ENCODE measurements at regions not wholly inside any gene's neighbourhood (a gene's known extent, or its start where the extent isn't known, plus 50 kb on each side); places are given as distances from the start of the nearest gene placed in this dataset.

GRCh38 chr2:14520385-14520945 is 112.1 kb upstream of the LRATD1 start:
- DNase-seq, result no peak
- Mint-ChIP-seq H3K27me3 (ENCODE audit: insufficient read depth) (no peaks in the 10 kb centered on the region; the same call in 1 of the 2 replicates), H3K27ac (peak overlapping the region; percentile 23; the same call in 1 of the 2 replicates), H3K9me3 (no peaks in the 10 kb centered on the region), H3K36me3 (ENCODE audit: low read depth) (peaks cover 5% of the 10 kb centered on the region; the same call in 1 of the 2 replicates), H3K4me3 (no peak overlapping the region; the same call in 1 of the 2 replicates), H3K4me1 (ENCODE audit: low read depth) (peaks cover 84% of the 10 kb centered on the region)
- TF ChIP-seq CTCF (IDR thresholded peaks at IDR 0.05), result no peak

GRCh38 chr2:14524041-14524802 is 108.3 kb upstream of the LRATD1 start:
- H3K27ac Mint-ChIP-seq, result peak overlapping the region; percentile 84
- peaks cover 5% of the 10 kb centered on the region; the same call in 1 of the 2 replicates for H3K36me3 Mint-ChIP-seq (ENCODE audit: low read depth)
- H3K4me1 Mint-ChIP-seq (ENCODE audit: low read depth), result peaks cover 64% of the 10 kb centered on the region
- H3K9me3 Mint-ChIP-seq, result no peaks in the 10 kb centered on the region
- DNase-seq, result peak; percentile 91
- H3K27me3 Mint-ChIP-seq (ENCODE audit: insufficient read depth), result no peaks in the 10 kb centered on the region; the same call in 1 of the 2 replicates
- TF ChIP-seq CTCF (IDR thresholded peaks at IDR 0.05), result no peak
- H3K4me3 Mint-ChIP-seq, result peak overlapping the region; percentile 84

- H3K4me1 Mint-ChIP-seq (ENCODE audit: low read depth), result peaks cover 64% of the 10 kb centered on the region
- H3K9me3 Mint-ChIP-seq, result no peaks in the 10 kb centered on the region
- H3K4me3 Mint-ChIP-seq, result peak overlapping the region; percentile 84
- no peaks in the 10 kb centered on the region; the same call in 1 of the 2 replicates for H3K27me3 Mint-ChIP-seq (ENCODE audit: insufficient read depth)
- DNase-seq, result peak; percentile 65
- peaks cover 5% of the 10 kb centered on the region; the same call in 1 of the 2 replicates for H3K36me3 Mint-ChIP-seq (ENCODE audit: low read depth)
- peak overlapping the region; percentile 84 for H3K27ac Mint-ChIP-seq
- TF ChIP-seq CTCF (IDR thresholded peaks at IDR 0.05), result no peak
Measured at GRCh38 chr2:14524803-14525080, 107.8 kb upstream of the LRATD1 start.

- H3K9me3 Mint-ChIP-seq, result no peaks in the 10 kb centered on the region
- H3K27ac Mint-ChIP-seq, result no peak overlapping the region
- H3K27me3 Mint-ChIP-seq (ENCODE audit: insufficient read depth), result no peaks in the 10 kb centered on the region; the same call in 1 of the 2 replicates
- H3K4me3 Mint-ChIP-seq, result no peak overlapping the region
- no peaks in the 10 kb centered on the region for H3K36me3 Mint-ChIP-seq (ENCODE audit: low read depth)
- TF ChIP-seq CTCF (IDR thresholded peaks at IDR 0.05), result 0 out of 2 replicates have a peak, but pooled peaks have one; percentile 12
- peak; percentile 32 for DNase-seq
- peaks cover 30% of the 10 kb centered on the region for H3K4me1 Mint-ChIP-seq (ENCODE audit: low read depth)
Measured at GRCh38 chr2:14530506-14530905, 102.0 kb upstream of the LRATD1 start.

GRCh38 chr2:14533131-14533757 is 99.3 kb upstream of the LRATD1 start:
- Mint-ChIP-seq H3K9me3 (no peaks in the 10 kb centered on the region), H3K27me3 (ENCODE audit: insufficient read depth) (no peaks in the 10 kb centered on the region; the same call in 1 of the 2 replicates), H3K4me1 (ENCODE audit: low read depth) (peaks cover 35% of the 10 kb centered on the region), H3K4me3 (no peak overlapping the region), H3K36me3 (ENCODE audit: low read depth) (no peaks in the 10 kb centered on the region), H3K27ac (no peak overlapping the region)
- no peak for TF ChIP-seq CTCF (IDR thresholded peaks at IDR 0.05)
- DNase-seq, result no peak
